ENCODE measurements at regions not wholly inside any gene's neighbourhood (a gene's known extent, or its start where the extent isn't known, plus 50 kb on each side); places are given as distances from the start of the nearest gene placed in this dataset.

GRCh38 chr20:48416002-48416401 lies 411.8 kb downstream of the PREX1 start:
- TF ChIP-seq FOXJ3 (CRISPR knock-in tag; IDR thresholded peaks at IDR 0.05; ENCODE audit: borderline replicate concordance) (no peak), CTCF (IDR thresholded peaks at IDR 0.05) (no peak), ATF3 (CRISPR knock-in tag; conservative IDR thresholded peaks at IDR 0.05) (no peak), ZBTB43 (CRISPR knock-in tag; IDR thresholded peaks at IDR 0.05) (no peak), CBFB (CRISPR knock-in tag; IDR thresholded peaks at IDR 0.05; ENCODE audit: low read depth) (no peak)
